Tibial nerve (tissue), 4 donors: ENCODE measurements at regions not wholly inside any gene's neighbourhood (a gene's known extent, or its start where the extent isn't known, plus 50 kb on each side); places are given as distances from the start of the nearest gene placed in this dataset.

ENCODE experiments used
- DNase-seq, 2 donors: peaks; one replicate each; pipeline ENCODE4 v3.0.0-alpha.2; 2019; ENCODE audit warnings: low spot score in 2 of 2
- H3K27ac ChIP-seq, 4 donors: fragments of 200-600 bp; sonication (generic) in 3 of 4; one replicate each; pipeline ENCODE4 v1.5.1; 2017 to 2019; ENCODE audit warnings: mild to moderate bottlenecking in 1 of 4
- H3K27me3 ChIP-seq, 2 donors: fragments of 200-600 bp; sonication (generic) in 1 of 2; one replicate each; pipeline versions ENCODE4 v1.5.1 to v1.6.0; 2017 to 2019
- H3K36me3 ChIP-seq, 3 donors: fragments of 200-600 bp; sonication (generic); one replicate each; pipeline ENCODE4 v1.5.1; 2018 to 2019
- H3K4me1 ChIP-seq, 4 donors: fragments of 200-600 bp; sonication (generic) in 3 of 4; one replicate each; pipeline ENCODE4 v1.5.1; 2017 to 2019
- H3K4me3 ChIP-seq, 4 donors: fragments of 200-600 bp; sonication (generic) in 3 of 4; one replicate each; pipeline ENCODE4 v1.5.1; 2017 to 2019; ENCODE audit warnings: mild to moderate bottlenecking in 1 of 4, moderate library complexity in 1 of 4
- H3K9me3 ChIP-seq, 4 donors: fragments of 200-600 bp; sonication (generic) in 3 of 4; one replicate each; pipeline ENCODE4 v1.5.1; 2017 to 2019
- EP300 ChIP-seq, 2 donors: sonication (generic); formaldehyde crosslinking; IDR thresholded peaks; one replicate each; pipeline ENCODE4 v1.6.1; 2017; ENCODE audit warnings: antibody characterized with exemption in 2 of 2, mild to moderate bottlenecking in 1 of 2
- POLR2A ChIP-seq, 2 donors: fragments of 450-650 bp; IDR thresholded peaks; one replicate each; pipeline ENCODE4 v1.6.1; 2017; ENCODE audit warnings: antibody characterized with exemption in 2 of 2, mild to moderate bottlenecking in 2 of 2, moderate library complexity in 2 of 2
- WGBS, 2 donors: methylation state at CpG; one replicate each; pipeline ENCODE4 v1.1.5; 2018; 5-methylcytosine and 5-hydroxymethylcytosine counted together
- TF ChIP-seq, protein P1 (sequence below), 5 experiments: fragments of 200-600 bp in 3 of 5; fragments of 450-650 bp in 2 of 5; sonication (generic) in 3 of 5; IDR thresholded peaks; one replicate each; pipeline ENCODE4 v1.5.1; 2016 to 2019; ENCODE audit warnings: antibody characterized with exemption in 5 of 5, mild to moderate bottlenecking in 3 of 5, moderate library complexity in 2 of 5

DNA sequence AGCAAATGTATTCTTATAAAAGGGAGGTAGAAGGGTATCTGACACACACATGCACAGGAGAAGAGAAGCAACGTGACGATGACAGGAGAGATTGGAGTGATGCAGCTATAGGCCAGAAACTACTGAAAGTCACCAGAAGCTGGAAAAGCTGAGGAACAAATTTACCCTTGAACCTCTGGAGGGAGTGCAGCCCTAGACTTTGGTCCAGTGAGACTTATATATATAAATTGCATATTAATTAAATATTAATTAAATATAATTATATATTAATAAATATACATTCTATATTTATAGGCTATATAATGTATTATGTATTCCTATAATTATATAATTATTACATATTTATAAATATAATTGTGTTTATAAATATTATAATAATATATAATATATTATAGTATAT lies 96.5 kb upstream of the LMCD1 start:
- WGBS, 2 donors: 93 to 95% methylated on average over 2 of the region's 2 CpGs
- Histone ChIP-seq H3K27me3 (no peaks in the 10 kb centered on the region), H3K4me3 (no peak overlapping the region), H3K4me1 (no peaks in the 10 kb centered on the region), H3K36me3 (no peaks in the 10 kb centered on the region), H3K27ac (no peak overlapping the region), H3K9me3 (peaks cover 0 to 22% (median 0%) of the 10 kb centered on the region in 4 donors)
- TF ChIP-seq EP300 (IDR thresholded peaks at IDR 0.05): no peak
- TF ChIP-seq POLR2A (IDR thresholded peaks at IDR 0.05): no peak
- DNase-seq: no peak

DNA sequence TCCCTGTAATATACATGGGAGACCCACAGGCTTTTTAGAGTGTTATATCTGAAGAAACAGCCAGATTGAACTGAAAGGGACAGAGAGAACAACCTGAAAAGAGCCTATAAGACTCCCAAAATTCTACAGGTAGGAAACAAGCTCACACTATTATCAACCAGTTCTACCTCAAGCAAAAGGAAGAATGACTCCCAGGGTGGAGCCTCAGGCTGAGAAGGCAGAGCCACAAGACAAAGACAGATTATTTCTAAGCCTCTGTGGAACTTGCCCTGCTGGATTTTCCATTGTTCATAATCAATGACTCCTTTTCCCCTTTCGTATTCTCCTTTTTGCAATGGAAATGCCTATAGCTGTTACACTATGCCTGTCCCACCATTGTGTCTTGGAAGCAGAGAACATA lies 95.1 kb upstream of the LMCD1 start:
- 85 to 88% methylated on average over 1 of the region's 1 CpG for WGBS, 2 donors
- H3K4me1 ChIP-seq: no peaks in the 10 kb centered on the region
- TF ChIP-seq, protein P1, sequence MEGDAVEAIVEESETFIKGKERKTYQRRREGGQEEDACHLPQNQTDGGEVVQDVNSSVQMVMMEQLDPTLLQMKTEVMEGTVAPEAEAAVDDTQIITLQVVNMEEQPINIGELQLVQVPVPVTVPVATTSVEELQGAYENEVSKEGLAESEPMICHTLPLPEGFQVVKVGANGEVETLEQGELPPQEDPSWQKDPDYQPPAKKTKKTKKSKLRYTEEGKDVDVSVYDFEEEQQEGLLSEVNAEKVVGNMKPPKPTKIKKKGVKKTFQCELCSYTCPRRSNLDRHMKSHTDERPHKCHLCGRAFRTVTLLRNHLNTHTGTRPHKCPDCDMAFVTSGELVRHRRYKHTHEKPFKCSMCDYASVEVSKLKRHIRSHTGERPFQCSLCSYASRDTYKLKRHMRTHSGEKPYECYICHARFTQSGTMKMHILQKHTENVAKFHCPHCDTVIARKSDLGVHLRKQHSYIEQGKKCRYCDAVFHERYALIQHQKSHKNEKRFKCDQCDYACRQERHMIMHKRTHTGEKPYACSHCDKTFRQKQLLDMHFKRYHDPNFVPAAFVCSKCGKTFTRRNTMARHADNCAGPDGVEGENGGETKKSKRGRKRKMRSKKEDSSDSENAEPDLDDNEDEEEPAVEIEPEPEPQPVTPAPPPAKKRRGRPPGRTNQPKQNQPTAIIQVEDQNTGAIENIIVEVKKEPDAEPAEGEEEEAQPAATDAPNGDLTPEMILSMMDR (IDR thresholded peaks at IDR 0.05): no peak
- TF ChIP-seq POLR2A (IDR thresholded peaks at IDR 0.05): no peak
- H3K36me3 ChIP-seq: no peaks in the 10 kb centered on the region
- H3K4me3 ChIP-seq: no peak overlapping the region
- no peak for DNase-seq
- no peaks in the 10 kb centered on the region for H3K27me3 ChIP-seq
- no peak overlapping the region for H3K27ac ChIP-seq
- H3K9me3 ChIP-seq: peaks cover 0 to 22% (median 0%) of the 10 kb centered on the region in 4 donors

DNA sequence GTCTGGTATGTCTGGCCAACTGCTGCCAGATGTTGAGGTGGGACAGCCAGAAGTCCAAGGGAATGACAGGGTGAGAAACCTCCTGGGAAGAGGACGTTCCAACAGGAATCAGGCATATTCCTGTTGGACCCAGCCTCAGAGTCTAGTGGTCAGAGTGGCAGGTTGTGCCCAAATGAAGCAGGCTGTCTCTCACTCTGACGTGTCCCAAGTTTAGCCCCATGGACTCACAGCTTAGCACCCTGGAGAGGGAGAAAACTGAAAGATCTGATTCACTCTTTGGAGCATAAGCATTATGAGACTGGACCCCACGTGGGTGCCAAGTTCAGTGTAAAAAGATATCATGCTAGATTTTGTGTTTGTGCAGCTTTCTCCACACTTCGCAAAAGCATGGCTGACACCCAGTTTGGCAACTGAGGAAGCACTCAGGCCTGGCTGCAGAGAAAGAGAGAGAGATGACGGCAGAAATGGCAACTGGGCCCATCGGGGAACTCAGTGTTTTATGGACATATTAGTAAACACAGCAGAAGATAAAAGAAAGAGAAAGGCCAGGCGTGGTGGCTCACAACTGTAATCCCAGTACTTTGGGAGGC lies 88.2 kb upstream of the LMCD1 start:
- DNase-seq: no peak

DNA sequence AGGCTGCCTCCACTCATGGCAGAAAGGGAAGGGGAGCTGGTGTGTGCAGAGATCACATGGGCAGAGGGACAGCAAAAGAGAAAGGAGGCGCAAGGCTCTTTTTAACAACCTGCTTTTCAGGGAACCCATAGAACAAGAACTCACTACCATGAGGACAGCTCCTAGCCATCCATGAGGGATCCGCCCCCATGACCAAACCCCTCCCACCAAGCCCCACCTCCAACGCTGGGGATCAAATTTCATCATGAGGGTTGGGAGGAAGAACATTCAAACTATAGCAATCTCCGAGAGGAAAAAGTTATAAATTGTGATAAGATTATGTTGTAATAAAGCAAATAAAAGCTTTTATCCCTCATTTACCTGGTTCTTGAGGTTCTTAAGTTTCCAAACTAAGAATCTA lies 84.7 kb upstream of the LMCD1 start:
- WGBS, 2 donors: 72 to 77% methylated on average over 4 of the region's 4 CpGs

More for the DNA sequence above, 88.2 kb upstream of the LMCD1 start:
- 76 to 86% methylated on average over 7 of the region's 7 CpGs for WGBS, 2 donors
- peaks cover 0 to 5% (median 0%) of the 10 kb centered on the region in 4 donors for H3K4me1 ChIP-seq
- TF ChIP-seq EP300 (IDR thresholded peaks at IDR 0.05): no peak
- TF ChIP-seq, protein P1 (IDR thresholded peaks at IDR 0.05): no peak
- TF ChIP-seq POLR2A (IDR thresholded peaks at IDR 0.05): no peak
- no peak overlapping the region for H3K27ac ChIP-seq
- no peaks in the 10 kb centered on the region for H3K27me3 ChIP-seq
- no peaks in the 10 kb centered on the region for H3K36me3 ChIP-seq
- no peaks in the 10 kb centered on the region for H3K9me3 ChIP-seq
- no peak overlapping the region for H3K4me3 ChIP-seq

DNA sequence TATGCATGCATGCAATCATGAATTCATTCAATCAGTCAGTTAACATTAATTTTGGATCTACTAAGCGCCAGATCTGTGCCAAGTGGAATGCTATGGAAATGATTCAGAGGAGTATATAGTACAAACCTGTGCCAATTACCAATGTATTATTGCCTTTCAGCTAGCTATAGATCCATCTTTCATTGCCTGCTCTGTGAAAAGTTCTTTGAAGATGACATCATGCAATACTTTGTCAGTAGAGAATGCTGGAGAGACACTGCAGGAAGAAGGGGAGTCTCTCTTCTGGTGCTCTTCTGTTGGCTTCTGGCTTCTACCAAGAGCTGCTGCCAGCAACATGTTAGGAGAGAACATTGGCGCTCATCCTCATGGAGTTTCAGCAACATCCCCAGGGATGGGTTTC lies 81.0 kb upstream of the LMCD1 start:
- 84 to 91% methylated on average over 2 of the region's 2 CpGs for WGBS, 2 donors
- TF ChIP-seq, protein P1 (IDR thresholded peaks at IDR 0.05): no peak
- TF ChIP-seq POLR2A (IDR thresholded peaks at IDR 0.05) (no peak), EP300 (IDR thresholded peaks at IDR 0.05) (no peak)

More for the DNA sequence above, 84.7 kb upstream of the LMCD1 start:
- Histone ChIP-seq H3K27ac (no peak overlapping the region), H3K36me3 (no peaks in the 10 kb centered on the region), H3K4me3 (no peak overlapping the region), H3K27me3 (no peaks in the 10 kb centered on the region), H3K9me3 (no peaks in the 10 kb centered on the region), H3K4me1 (peaks cover 0 to 5% (median 0%) of the 10 kb centered on the region in 4 donors)
- TF ChIP-seq POLR2A (IDR thresholded peaks at IDR 0.05) (no peak), EP300 (IDR thresholded peaks at IDR 0.05) (no peak)
- TF ChIP-seq, protein P1 (IDR thresholded peaks at IDR 0.05): no peak
- no peak for DNase-seq

More for the DNA sequence above, 81.0 kb upstream of the LMCD1 start:
- Histone ChIP-seq H3K9me3 (peaks cover 0 to 15% (median 5%) of the 10 kb centered on the region in 4 donors), H3K4me1 (peaks cover 0 to 5% (median 0%) of the 10 kb centered on the region in 4 donors), H3K27ac (no peak overlapping the region), H3K27me3 (no peaks in the 10 kb centered on the region), H3K4me3 (no peak overlapping the region), H3K36me3 (peaks cover 0 to 9% (median 0%) of the 10 kb centered on the region in 3 donors)
- DNase-seq: no peak
